Umbilical cord (tissue), 1 donor: ENCODE measurements at regions not wholly inside any gene's neighbourhood (a gene's known extent, or its start where the extent isn't known, plus 50 kb on each side); places are given as distances from the start of the nearest gene placed in this dataset.

Experiments
- DNase-seq: peaks from one replicate; pipeline ENCODE4 v3.0.0-alpha.2; 2015; ENCODE audit warnings: low spot score

DNA sequence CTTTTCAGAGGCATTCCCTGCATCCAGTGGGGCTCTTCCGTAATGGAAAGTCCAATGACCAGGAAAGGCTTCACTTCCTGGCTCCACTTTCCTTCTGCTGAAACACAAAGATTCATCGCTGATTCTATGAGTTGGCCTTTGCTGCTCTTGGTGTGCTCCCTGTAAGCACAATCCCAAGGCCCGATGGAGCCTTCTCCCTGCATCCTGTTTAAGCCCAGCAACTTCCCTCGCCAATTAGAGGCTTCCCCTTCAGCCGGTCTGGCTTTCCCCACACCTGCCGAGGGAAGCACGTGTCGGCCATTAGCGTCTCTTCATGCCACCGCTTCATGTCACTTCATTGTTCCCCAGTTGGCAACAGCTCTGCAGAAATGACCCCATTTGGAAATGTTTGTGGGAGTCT lies 693.9 kb downstream of the MED13L start:
- DNase-seq, result no peak

DNA sequence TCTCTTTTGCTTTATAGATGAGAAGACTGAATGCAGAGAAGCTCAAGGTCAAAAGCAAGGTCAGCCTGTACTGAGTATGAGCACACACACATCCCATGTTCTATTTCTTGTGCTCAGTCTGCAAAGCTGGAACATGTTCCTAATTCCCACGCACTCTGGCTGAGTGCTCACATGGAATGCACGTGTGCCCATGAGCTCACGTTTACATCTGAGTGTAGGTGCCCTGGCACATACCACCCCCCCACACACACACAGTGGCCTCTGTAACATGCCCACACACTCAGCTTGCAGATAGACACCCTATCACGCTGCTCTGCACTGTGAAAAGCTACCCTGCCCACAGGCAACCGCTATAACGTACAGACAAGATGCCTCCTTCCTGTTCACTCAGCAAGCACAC lies 700.1 kb downstream of the MED13L start:
- DNase-seq, result no peak

DNA sequence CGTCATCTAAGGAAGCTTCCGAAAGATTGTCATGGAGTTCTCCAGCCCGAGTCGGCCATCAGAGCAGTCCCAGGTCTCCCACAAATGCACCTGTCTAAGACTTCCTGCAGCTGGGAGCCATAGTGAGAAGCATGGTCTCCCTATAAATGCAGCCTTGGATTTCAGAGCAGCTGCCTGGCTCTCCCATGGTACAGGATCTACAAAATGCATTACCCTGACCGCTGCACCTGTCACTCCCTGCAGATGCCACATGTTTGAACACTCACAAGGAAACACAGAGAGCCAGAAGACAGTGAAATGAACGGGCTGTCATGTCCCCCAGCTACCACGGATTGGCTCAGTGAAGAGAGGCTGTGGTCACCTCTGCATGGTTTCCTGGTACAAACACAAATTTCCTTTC lies 702.7 kb downstream of the MED13L start:
- DNase-seq, result no peak

DNA sequence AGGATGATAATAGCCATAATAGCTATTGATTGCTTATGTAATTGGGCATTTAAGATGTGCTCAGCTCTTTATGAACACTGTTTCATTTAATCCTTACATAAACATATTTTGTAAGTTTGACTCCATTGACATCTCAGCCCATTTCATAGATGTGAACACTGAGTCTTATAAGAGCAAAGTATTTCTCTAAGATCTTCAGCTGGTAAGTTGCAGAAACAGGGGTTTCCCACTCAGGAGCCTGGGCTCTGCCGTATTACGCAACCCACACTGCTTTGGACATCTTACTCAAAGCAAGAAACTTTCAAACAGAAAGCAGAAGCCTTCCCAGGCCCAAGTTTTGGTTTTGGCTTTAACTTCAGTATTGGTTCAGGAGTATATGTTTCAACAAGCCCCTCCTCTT lies 705.1 kb downstream of the MED13L start:
- DNase-seq, result peak; percentile 45

DNA sequence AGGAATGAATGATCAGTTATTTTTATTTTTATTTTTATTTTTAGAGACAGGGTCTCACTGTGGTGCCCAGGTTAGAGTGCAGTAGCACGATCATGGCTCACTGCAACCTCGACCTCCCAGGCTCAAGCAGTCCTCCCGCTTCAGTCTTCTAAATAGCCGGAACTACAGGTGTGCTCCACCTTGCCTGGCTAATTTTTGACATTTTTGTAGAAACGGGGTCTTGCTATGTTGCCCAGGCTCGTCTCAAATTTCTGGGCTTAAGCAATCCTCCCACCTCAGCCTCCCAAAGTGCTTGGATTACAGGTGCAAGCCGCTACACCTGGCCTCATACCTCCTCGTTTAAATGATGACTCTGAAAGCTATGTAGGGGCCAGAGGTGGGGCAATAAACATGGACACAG lies 706.0 kb downstream of the MED13L start:
- no peak for DNase-seq

DNA sequence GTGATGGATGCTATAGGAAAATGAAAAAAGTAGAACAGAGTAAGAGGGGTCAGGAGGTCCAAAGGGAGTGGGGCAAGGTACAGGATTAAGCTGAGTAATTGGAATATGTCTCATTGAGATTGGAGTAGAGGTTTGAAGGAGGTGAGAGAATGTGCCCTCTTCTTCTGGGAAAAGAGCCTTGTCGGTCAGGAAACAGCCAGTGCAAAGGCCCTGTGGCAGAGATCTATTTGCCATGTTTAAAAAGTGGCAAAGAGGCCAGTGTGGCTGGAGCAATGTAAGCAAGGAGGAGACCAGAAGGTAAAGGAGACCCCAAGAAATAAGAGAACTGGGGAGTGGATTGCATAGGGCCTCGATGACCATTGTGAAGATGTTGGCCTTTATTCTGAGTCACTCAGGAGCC lies 706.5 kb downstream of the MED13L start:
- no peak for DNase-seq

DNA sequence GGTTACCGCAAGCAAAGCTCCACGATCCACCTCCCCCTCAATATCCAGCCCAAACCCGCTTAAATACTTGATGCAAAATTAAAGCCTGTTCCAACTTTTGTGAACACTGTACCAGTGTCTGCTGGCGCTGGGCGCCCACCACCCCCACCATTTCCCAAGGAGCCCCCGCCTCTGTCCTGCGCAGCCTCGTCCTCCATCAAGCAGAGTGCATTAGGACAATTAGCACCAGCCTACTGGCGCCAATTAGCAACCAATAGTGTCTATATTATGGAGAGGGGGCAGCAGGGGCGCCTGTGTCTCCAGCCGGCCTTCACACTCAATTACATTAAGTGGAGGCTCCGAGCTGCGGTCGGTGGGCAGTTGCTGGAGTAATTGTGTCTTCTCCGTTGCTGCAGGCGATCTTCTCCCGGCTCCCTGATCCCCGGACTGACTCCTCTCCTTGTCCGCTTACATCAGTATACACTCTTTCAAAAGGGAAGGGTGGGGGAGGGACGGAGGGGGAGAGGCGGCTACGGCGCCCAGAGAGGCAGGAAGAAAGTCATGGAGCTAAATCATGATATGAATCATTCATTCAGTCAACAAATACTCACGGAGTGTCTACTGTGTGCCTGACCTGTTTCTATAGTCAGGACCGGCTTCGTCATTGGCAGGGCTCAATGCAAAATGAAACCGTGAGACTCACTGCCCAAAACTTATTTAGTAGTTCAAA lies 707.3 kb downstream of the MED13L start:
- no peak for DNase-seq

DNA sequence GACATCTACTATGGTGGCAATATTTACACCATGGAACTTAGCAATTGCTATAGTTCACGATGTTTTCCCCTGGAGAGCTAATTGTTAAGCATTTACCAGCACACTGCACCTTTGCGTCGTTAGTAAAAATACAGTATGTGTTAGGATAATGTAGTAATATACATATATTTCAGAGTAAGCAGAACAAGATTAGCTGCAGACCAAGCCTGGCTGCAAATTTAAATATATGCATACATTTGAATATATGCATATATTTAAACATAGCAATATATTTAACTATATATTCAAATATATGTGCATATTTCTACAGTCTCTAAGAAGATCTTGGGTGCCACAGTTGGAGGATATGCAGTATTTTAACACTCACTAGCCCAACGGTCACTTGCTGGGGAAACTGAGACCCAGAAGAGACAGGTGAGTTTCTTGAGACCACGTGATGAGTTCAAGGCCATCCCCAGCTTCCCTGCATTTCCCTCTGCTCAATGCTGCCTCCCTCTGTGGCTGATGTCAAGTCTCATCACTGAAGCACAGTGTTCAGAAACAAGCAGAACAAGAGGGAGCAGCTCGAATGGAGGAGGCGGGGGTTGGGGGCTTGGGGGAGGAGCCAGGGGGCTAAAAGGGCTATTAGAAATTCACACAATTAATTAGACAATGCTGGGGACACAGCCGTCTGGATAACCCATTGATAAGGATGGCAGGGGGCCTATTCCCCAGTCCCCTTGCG lies 708.0 kb downstream of the MED13L start:
- DNase-seq, result no peak

DNA sequence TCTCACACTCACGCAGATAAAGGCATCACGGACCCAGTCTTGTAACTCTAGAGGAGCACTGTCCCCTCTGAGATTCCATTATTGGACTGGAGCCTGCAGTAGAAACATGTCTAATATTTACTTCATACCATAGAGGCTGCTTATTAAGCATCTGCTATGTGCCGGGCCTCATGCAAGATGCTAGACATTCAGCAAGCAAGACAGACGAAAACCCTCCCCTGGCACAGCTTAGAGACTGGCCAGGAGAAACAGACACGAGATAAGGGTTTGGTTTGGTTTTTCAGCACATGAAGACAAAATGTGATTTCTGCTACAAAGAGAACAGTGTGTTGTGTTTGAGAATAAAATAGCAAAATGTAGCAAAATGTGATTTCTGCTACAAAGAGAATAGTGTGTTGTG lies 719.2 kb downstream of the MED13L start:
- DNase-seq, result peak; percentile 72

DNA sequence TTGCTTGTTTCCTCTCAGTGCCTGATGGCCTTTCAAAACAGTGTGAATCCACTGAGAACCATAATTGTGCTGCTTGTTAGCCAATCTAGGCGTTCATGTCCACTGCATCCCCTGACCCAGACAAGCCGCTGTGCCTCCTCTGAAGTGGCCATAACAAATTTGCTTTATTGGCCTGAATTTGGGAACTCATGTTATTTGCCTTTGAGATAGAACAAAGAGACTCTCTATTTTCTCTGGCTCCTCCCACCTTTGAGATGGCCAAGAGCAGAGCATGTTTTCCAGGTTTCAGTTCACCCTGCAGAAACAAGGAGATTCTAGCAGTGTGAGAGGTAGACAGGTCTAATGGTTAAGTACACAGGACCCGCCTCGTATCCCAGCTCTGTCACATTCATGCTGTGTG lies 723.9 kb downstream of the MED13L start:
- no peak for DNase-seq

DNA sequence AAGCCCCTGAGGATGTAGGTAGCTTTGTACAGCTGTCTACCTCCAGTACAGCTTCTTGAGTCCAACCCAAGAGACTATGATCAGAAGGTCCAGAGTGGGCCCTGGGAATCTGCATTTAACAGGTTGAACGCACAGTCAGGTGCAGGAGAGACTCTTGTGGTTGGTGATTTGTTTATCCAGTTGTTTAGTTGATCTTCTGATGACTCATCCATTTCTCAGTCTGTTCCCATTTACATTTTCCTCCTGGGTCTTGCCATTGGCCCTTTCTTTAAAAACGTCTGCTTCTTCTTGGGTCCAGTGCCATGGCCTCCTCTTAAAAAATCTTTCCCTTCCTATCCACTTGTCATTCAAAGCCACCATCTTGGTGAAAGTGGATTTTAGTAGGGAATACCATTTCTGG lies 734.2 kb downstream of the MED13L start:
- no peak for DNase-seq

DNA sequence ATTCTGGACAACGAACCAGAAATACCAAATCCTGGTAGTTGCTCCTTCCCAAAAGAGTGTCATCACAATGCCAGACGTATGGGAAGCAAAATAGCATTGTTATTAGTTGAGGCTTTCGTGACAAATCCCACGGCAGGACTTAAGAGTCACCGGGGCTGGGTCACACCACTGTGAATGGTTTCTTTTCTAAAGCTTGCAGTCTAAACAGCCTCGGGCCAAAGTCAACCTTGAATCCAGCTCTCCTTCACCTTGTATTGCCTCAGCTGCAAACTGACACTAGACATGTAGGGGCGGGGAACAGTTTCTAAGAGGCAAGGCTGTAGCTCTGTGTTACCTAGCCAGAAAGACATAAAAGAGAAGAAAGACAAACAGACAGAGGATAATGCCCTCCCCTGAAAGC lies 734.8 kb downstream of the MED13L start:
- no peak for DNase-seq

DNA sequence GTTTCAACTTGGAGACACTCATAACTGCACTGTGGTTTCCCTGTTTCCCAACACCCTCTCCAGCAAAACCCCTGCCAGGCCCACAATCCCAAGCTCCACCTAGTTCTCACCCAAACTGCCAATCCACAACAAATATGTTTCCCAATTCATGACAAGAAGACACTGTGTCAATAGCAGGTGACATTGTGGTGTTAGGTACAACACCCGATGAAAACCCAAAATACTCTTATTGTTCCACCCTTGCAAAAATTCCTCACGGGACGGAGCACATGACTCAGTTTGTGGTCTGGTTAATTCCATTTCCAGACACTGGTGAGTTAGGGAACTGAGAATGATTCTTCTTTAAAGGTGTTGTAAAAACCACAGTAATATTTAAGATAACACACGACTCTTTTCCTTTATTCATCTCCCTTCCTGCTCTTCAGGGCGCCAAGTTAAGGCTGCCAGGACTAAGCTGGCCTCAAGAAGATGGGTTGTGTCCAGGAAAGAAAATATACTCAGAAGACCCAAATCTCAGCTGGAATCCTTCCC lies 735.5 kb downstream of the MED13L start:
- DNase-seq, result no peak

DNA sequence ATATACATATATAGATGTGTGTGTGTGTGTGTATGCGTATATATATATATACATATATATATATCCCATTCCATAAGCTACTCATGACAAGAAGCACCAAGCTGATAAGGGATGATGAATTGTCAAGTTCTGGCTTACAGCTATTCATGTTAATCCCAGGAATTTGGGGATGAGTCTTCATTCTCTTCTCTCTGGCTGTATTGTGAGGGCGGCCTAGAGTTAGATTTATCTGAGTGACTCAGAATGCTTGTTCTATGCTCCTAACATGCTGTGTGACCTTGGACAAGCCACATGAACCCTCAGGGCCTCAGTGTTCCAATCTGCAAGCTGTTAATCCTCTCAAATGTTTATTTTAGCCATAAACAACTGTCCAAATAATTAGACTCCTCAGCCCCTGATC lies 749.0 kb downstream of the MED13L start:
- peak; percentile 68 for DNase-seq

DNA sequence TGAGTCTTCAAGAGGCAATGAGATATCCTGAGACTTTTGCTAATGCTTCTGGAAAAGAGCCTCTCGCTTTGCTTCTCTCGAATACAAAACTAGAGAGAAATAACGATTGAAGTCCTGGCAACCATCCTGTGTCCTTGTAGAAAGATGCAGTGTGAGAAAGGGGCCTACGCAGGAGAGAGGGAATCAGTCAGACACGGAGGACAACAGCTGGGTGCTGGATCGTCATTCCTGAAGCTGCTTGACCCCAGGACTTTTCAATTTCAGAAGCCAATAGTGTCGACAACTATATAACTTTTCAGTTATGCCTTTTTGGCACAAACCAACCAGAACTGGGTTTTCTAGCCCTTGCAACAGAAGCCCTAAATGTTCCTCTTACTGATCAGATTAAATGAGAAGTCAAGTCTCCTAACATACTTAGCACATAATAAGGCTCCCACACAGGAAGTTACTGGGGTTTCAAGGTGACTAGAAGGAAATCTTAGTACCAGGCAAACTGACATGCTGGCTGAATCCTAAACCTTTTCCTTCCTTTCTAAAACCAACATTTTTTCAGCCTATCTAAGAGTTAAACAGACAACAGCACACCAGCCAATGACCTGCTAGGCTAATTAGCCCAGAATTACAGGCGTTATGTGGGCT lies 755.6 kb downstream of the MED13L start:
- no peak for DNase-seq

DNA sequence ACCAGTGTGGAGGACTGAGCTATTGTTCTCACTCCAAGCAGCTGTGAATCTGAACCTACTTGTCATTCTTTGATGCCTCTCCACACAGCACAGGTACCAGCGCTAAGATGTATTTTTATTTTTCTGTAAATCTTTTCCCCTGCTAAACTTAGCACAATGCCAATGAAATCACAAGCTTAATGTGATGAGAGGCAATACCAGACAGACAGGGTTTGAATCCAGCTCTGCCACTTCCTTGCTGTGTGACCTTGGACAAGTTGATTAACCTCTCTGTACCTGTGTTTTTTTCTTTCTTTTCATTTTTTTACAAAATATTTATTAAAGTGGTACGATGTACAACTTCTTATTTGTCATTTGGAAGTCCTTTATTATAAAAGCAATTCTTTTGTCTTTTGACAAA lies 757.6 kb downstream of the MED13L start:
- no peak for DNase-seq

DNA sequence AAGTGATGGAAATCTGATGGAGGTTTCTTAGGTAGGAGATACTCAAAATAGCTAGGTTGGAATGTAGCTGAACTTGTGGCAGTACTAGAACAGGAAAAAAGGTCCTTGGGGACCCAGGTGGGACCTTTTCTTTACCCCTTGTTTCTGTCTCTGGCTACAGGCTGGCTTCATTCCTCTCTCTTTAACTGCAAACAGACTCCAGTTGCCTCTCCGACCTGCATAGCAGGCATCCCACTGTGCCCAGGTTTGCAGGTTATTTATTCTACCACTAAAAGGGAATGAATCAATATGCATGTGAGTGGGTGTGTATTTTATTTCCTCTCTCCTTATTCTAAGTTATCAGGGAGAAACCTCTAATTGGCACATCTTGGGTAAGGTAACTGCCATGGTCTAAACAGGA lies 758.1 kb downstream of the MED13L start:
- no peak for DNase-seq

DNA sequence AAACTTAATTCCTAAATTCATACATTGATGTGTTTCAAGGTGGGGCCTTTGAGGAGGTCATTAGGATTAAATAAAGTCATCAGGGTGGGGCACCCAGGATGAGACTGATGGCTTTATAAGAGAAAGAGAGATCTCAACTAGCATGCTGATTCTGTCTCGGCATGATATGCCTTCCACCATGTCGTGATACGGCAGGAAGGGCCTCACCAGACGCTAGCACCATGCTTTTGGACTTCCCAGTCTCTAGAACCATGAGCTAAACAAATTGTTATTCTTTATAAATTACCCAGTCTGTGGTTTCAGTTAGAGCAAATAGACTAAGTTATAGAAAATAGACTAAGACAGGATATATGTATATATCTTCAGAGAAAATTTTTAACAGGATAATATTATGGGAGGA lies 759.6 kb downstream of the MED13L start:
- no peak for DNase-seq

DNA sequence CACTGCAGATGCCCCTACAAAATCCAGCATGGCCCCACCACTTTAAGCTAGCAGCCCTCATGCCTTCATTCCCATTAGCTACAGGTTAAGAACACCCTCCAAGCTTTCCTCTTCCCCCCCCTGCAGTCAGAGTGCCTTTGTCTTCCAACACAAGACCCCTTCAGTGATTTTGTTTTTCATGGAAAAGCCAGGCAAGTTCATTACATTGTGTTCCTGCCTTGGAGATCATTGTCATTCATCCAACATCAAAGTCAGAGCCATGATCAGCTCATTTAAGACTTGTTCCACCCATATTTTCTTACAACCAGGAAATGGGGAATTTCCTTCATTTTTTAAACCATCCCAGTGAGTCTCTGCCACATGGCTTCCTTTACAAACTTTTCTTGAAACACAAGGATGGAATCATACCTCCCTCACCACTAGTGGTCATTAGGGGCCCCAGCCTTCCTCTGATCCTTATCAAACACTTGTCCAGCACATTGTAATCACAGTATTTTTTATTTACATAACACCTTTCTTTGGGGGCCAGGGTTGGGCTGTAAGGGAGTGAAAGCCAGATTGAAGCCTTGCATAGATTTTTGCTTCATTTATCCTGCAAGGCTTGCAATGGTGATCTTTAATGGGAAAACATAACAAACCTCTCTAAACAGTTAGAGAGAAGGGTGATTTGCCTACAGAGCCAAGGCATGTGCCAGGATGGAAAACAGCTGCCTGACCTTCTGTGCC lies 765.3 kb downstream of the MED13L start:
- DNase-seq, result no peak

DNA sequence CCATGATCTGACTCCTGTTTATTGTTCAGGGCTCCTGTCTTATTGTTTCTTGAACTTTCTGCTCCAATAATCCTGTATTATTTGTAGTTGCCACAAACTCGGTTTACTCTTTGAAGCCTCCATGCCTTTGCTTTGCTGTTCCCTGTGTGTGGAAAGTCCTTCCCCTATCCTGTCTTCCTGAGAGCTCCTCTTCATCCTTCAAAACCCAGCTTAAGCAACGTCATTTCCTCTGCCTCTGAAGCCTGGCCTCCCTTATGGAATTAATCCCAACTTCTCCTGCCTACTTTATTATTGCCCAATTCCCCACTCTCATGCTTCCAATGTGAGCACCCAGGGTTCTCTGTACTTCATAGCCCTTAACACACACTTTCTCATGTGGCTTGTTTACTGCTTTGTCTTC lies 766.2 kb downstream of the MED13L start:
- DNase-seq, result no peak

DNA sequence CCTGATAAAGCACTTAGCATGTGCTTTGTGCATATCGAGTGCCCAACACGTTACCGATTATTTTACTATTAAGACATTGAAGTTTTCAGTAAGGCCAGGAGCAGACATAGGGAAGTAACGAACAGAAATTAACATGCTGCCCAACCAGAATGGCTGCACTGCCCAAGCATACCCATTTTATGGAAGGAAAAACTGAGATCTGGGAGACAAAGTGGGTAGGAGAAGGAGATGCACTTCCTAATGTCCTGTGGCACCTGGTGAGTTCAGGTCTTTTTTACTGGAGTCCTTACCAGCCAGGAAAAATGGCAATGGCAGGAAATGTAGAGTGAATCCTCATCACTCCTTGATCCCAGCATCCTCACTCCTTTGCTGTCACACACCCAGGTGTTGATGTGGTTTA lies 768.5 kb downstream of the MED13L start:
- no peak for DNase-seq
